Trophoblast cell (in vitro differentiated cells and primary cell): ENCODE measurements at regions not wholly inside any gene's neighbourhood (a gene's known extent, or its start where the extent isn't known, plus 50 kb on each side); places are given as distances from the start of the nearest gene placed in this dataset.
"Not testable (repeated sequence)": the region's sequence is repeated elsewhere in the genome, so short reads cannot be mapped to it uniquely, and the experiment has no call there.

Experiments
- DNase-seq, 2 donors: peaks; one replicate each; pipeline ENCODE4 v3.0.0-alpha.2; 2016
- H2AFZ ChIP-seq: 2 replicates; pipeline ENCODE4 v1.6.1; 2013; ENCODE audit warnings: low read length, moderate library complexity, mild to moderate bottlenecking; ENCODE audit not compliant: insufficient read depth, poor library complexity
- H2AK5ac ChIP-seq: 2 replicates; pipeline ENCODE4 v1.6.1; 2013; ENCODE audit warnings: mild to moderate bottlenecking, low read length
- H2BK120ac ChIP-seq: 2 replicates; pipeline ENCODE4 v1.6.1; 2013; ENCODE audit warnings: low read length, mild to moderate bottlenecking, moderate library complexity; ENCODE audit not compliant: insufficient read depth, poor library complexity
- H2BK12ac ChIP-seq: 2 replicates; pipeline ENCODE4 v1.6.1; 2013; ENCODE audit warnings: mild to moderate bottlenecking, low read length, moderate library complexity
- H2BK5ac ChIP-seq: 2 replicates; pipeline ENCODE4 v1.6.1; 2013; ENCODE audit warnings: low read length, low read depth, moderate library complexity, mild to moderate bottlenecking; ENCODE audit not compliant: poor library complexity
- H3K14ac ChIP-seq: 2 replicates; pipeline ENCODE4 v1.6.1; 2013; ENCODE audit warnings: mild to moderate bottlenecking, low read length
- H3K18ac ChIP-seq: 2 replicates; pipeline ENCODE4 v1.6.1; 2013; ENCODE audit warnings: mild to moderate bottlenecking, low read length
- H3K23ac ChIP-seq: 2 replicates; pipeline ENCODE4 v1.6.1; 2013; ENCODE audit warnings: low read length
- H3K27ac ChIP-seq: 2 replicates; pipeline ENCODE4 v1.5.1; 2013; ENCODE audit warnings: low read depth, mild to moderate bottlenecking, inconsistent platforms, low read length, moderate library complexity
- H3K27me3 ChIP-seq: 2 replicates; pipeline ENCODE4 v1.6.1; 2013; ENCODE audit warnings: inconsistent platforms, mild to moderate bottlenecking, low read length, moderate library complexity; ENCODE audit not compliant: insufficient read depth
- H3K36me3 ChIP-seq, 2 experiments: 1 replicate in 1 of 2; 2 replicates in 1 of 2; pipeline ENCODE4 v1.6.1; 2013; ENCODE audit warnings: low read length in 2 of 2, mild to moderate bottlenecking in 2 of 2, moderate library complexity in 1 of 2; ENCODE audit not compliant: insufficient read depth in 2 of 2, control insufficient read depth in 1 of 2
- H3K4ac ChIP-seq: 2 replicates; pipeline ENCODE4 v1.6.1; 2013; ENCODE audit warnings: low read depth, mild to moderate bottlenecking, low read length, moderate library complexity
- H3K4me1 ChIP-seq, 2 experiments: 1 replicate in 1 of 2; 2 replicates in 1 of 2; pipeline ENCODE4 v1.6.1; 2013; ENCODE audit warnings: low read length in 2 of 2, mild to moderate bottlenecking in 2 of 2, moderate library complexity in 1 of 2; ENCODE audit not compliant: insufficient read depth in 2 of 2, control insufficient read depth in 1 of 2
- H3K4me2 ChIP-seq: 2 replicates; pipeline ENCODE4 v1.6.1; 2013; ENCODE audit warnings: inconsistent platforms, mild to moderate bottlenecking, low read length, moderate library complexity
- H3K4me3 ChIP-seq: 2 replicates; pipeline ENCODE4 v1.5.1; 2013; ENCODE audit warnings: mild to moderate bottlenecking, low read depth, low read length, inconsistent platforms
- H3K79me1 ChIP-seq: one replicate; pipeline ENCODE4 v1.6.1; 2013; ENCODE audit warnings: low read length
- H3K79me2 ChIP-seq: 2 replicates; pipeline ENCODE4 v1.6.1; 2013; ENCODE audit warnings: low read length, mild to moderate bottlenecking; ENCODE audit not compliant: control insufficient read depth, insufficient read depth, poor library complexity
- H3K9ac ChIP-seq: 2 replicates; pipeline ENCODE4 v1.6.1; 2013; ENCODE audit warnings: mild to moderate bottlenecking, low read length
- H3K9me3 ChIP-seq: 2 replicates; pipeline ENCODE4 v1.6.1; 2013; ENCODE audit warnings: low read depth, mild to moderate bottlenecking, control low read depth, inconsistent platforms, low read length; ENCODE audit not compliant: insufficient read depth
- H4K12ac ChIP-seq: 2 replicates; pipeline ENCODE4 v1.6.1; 2013; ENCODE audit warnings: low read depth, mild to moderate bottlenecking, low read length, moderate library complexity
- H4K8ac ChIP-seq: 2 replicates; pipeline ENCODE4 v1.6.1; 2013; ENCODE audit warnings: low read depth, mild to moderate bottlenecking, low read length, moderate library complexity
- H4K91ac ChIP-seq: one replicate; pipeline ENCODE4 v1.6.1; 2013; ENCODE audit warnings: low read depth, mild to moderate bottlenecking, low read length, moderate library complexity
- whole genome bisulfite sequencing: extraction: QIAGEN DNeasy Blood & Tissue Kit; methylation state at CpG from one replicate; pipeline ENCODE4 v1.1.7; 2013; ENCODE audit warnings: missing lambda C conversion rate; ENCODE audit not compliant: insufficient read length, insufficient coverage; ENCODE audit errors: extremely low coverage; 5-methylcytosine and 5-hydroxymethylcytosine counted together

DNA sequence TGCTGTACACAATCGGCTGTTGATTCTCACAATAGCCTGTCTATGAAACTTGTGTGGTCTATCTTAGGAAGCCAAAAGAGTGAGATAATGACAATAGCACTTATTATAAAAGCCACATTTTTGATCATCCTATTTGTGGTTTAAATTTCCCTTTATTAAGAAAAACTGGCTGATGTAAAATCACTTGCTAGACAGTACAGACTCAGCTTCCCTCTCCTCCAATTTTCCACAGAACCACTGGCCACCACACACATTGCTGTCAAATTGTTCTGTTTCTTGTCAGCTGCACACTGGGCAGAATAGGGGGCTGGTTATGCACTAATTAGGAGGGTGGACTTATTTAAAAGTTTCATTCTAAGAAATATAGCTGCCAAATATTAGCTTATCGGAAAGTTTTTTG is 425.9 kb downstream of the EPHA3 start:
- Histone ChIP-seq H3K27me3 (no peaks in the 10 kb centered on the region), H3K9ac (no peak overlapping the region), H2AK5ac (no peak overlapping the region), H3K14ac (no peak overlapping the region), H4K91ac (no peak overlapping the region), H3K36me3 (no peaks in the 10 kb centered on the region), H2BK12ac (no peak overlapping the region), H3K79me1 (no peaks in the 10 kb centered on the region), H3K4me3 (no peak overlapping the region), H3K4me1 (no peaks in the 10 kb centered on the region), H3K9me3 (no peaks in the 10 kb centered on the region), H2BK5ac (no peak overlapping the region), H3K4ac (no peak overlapping the region), H3K23ac (no peak overlapping the region), H4K12ac (no peak overlapping the region), H4K8ac (no peak overlapping the region), H3K4me2 (no peak overlapping the region), H2AFZ (no peak overlapping the region), H3K27ac (no peak overlapping the region), H2BK120ac (no peak overlapping the region), H3K79me2 (no peaks in the 10 kb centered on the region), H3K18ac (no peak overlapping the region)
- DNase-seq: no peak
- WGBS: no CpG with 5 or more reads among the region's 2 CpGs

DNA sequence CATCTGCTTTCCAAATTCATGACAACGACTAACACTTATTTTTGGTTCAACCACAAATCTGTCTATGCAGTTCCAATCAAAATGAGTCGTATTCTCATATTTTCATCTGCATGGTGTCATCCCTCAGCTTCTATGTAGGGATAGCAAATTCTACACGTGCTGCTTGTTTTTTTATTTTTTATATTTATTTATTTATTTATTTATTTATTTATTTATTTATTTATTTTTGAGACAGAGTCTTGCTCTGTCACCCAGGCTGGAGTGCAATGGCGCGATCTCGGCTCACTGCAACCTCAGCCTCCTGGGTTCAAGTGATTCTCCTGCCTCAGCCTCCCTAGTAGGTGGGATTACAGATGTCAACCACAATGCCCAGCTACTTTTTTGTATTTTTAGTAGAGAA is 447.2 kb downstream of the EPHA3 start:
- H3K23ac ChIP-seq, H3K36me3 ChIP-seq, H2BK5ac ChIP-seq, H2AK5ac ChIP-seq, H2AFZ ChIP-seq, H3K9ac ChIP-seq, H3K4ac ChIP-seq, H3K18ac ChIP-seq, H3K79me1 ChIP-seq, H2BK120ac ChIP-seq, H3K27ac ChIP-seq, H3K4me3 ChIP-seq, H3K4me2 ChIP-seq, H3K9me3 ChIP-seq, H4K12ac ChIP-seq, H3K27me3 ChIP-seq, H2BK12ac ChIP-seq, H3K4me1 ChIP-seq, H3K79me2 ChIP-seq, H4K91ac ChIP-seq, H3K14ac ChIP-seq, DNase-seq, H4K8ac ChIP-seq: not testable (repeated sequence)
- WGBS: no CpG with 5 or more reads among the region's 6 CpGs

DNA sequence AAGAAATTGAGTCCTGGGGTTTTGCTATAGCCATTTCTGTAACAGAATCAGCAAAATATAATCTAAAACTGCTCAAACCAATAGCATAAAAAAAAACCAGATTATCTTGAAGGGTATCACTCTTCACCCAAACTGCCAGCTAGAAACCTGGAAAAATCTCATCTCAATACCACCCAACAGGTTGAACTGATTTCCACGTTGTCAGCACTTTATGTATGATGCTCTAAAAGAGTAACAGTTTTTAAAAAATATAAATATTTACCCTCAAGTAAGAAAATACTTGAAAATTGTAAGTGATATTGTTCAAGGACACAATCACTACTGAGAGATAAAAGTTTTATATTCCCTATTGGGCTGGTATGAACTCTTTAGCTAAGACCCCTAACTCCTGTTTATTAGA is 451.3 kb downstream of the EPHA3 start:
- Histone ChIP-seq H2AFZ (no peak overlapping the region), H4K12ac (no peak overlapping the region), H3K9ac (no peak overlapping the region), H4K91ac (no peak overlapping the region), H2BK5ac (no peak overlapping the region), H3K4ac (no peak overlapping the region), H3K79me2 (no peaks in the 10 kb centered on the region), H3K18ac (no peak overlapping the region), H3K4me3 (no peak overlapping the region), H3K4me1 (peaks cover 0 to 8% of the 10 kb centered on the region in 2 experiments), H2AK5ac (no peak overlapping the region), H3K79me1 (peaks cover 3% of the 10 kb centered on the region), H3K14ac (no peak overlapping the region), H3K36me3 (no peaks in the 10 kb centered on the region), H3K23ac (no peak overlapping the region), H3K27ac (no peak overlapping the region), H3K4me2 (no peak overlapping the region), H3K27me3 (no peaks in the 10 kb centered on the region), H2BK120ac (no peak overlapping the region), H4K8ac (no peak overlapping the region), H2BK12ac (no peak overlapping the region), H3K9me3 (no peaks in the 10 kb centered on the region)
- no peak for DNase-seq
- WGBS: no CpG with 5 or more reads among the region's 1 CpG

GRCh38 chr3:89560568-89560967 is 453.1 kb downstream of the EPHA3 start:
- no peak overlapping the region for H3K23ac ChIP-seq
- no peaks in the 10 kb centered on the region for H3K79me2 ChIP-seq
- H4K91ac ChIP-seq: no peak overlapping the region
- no peak overlapping the region for H4K12ac ChIP-seq
- H2AK5ac ChIP-seq: no peak overlapping the region
- H3K27me3 ChIP-seq: no peaks in the 10 kb centered on the region
- H2BK12ac ChIP-seq: no peak overlapping the region
- no peak overlapping the region for H4K8ac ChIP-seq
- no CpG with 5 or more reads among the region's 1 CpG for WGBS
- H3K36me3 ChIP-seq: no peaks in the 10 kb centered on the region
- no peak overlapping the region for H3K4ac ChIP-seq
- H3K79me1 ChIP-seq: peaks cover 3% of the 10 kb centered on the region
- peaks cover 0 to 8% of the 10 kb centered on the region in 2 experiments for H3K4me1 ChIP-seq
- no peak overlapping the region for H3K9ac ChIP-seq
- H2BK5ac ChIP-seq: no peak overlapping the region
- H3K4me3 ChIP-seq: no peak overlapping the region
- no peaks in the 10 kb centered on the region for H3K9me3 ChIP-seq
- H2AFZ ChIP-seq: no peak overlapping the region
- H3K18ac ChIP-seq: no peak overlapping the region
- H3K4me2 ChIP-seq: no peak overlapping the region
- H3K14ac ChIP-seq: no peak overlapping the region
- H2BK120ac ChIP-seq: no peak overlapping the region
- peak in 1 of 2 donors; percentile 5 for DNase-seq
- H3K27ac ChIP-seq: no peak overlapping the region
